ENCODE measurements at regions not wholly inside any gene's neighbourhood (a gene's known extent, or its start where the extent isn't known, plus 50 kb on each side); places are given as distances from the start of the nearest gene placed in this dataset.
A peak's percentile ranks its signal among the peaks of the same experiment; 100 is the strongest.

- Histone ChIP-seq H3K4me1 (ENCODE audit: control insufficient read depth, insufficient read depth, low read depth, low read length) (no peaks in the 10 kb centered on the region), H3K27ac (ENCODE audit: low read length, poor library complexity, severe bottlenecking) (no peak overlapping the region), H3K79me1 (replicated peaks; ENCODE audit: low read length, poor library complexity, severe bottlenecking) (no peaks in the 10 kb centered on the region), H3K36me3 (ENCODE audit: control insufficient read depth in 1 of 2, insufficient read depth in 2 of 2, low read depth in 1 of 2, low read length in 2 of 2) (no peaks in the 10 kb centered on the region), H2BK120ac (ENCODE audit: low read depth, low read length) (no peak overlapping the region), H3K4me3 (ENCODE audit: insufficient read depth in 1 of 2, low read depth in 1 of 2, low read length in 2 of 2) (no peak overlapping the region), H4K91ac (ENCODE audit: low read length) (peak overlapping the region; percentile 35), H3K18ac (ENCODE audit: low read depth in 1 of 2, low read length in 2 of 2) (no peak overlapping the region), H2AK5ac (ENCODE audit: low read length, severe bottlenecking) (no peak overlapping the region), H2BK15ac (ENCODE audit: low read depth, poor library complexity, severe bottlenecking) (no peak overlapping the region), H2BK5ac (ENCODE audit: low read depth, low read length, poor library complexity, severe bottlenecking) (no peak overlapping the region), H2BK12ac (ENCODE audit: low read length in 2 of 2) (no peak overlapping the region), H4K8ac (ENCODE audit: low read length) (no peak overlapping the region), H3K27me3 (ENCODE audit: control insufficient read depth in 1 of 2, insufficient read depth in 1 of 2, low read length in 2 of 2) (no peaks in the 10 kb centered on the region), H3K23ac (ENCODE audit: low read length in 2 of 2) (no peak overlapping the region), H3K4ac (ENCODE audit: low read depth in 1 of 2, low read length in 2 of 2) (no peak overlapping the region), H3K9ac (ENCODE audit: low read length) (no peak overlapping the region), H3K14ac (ENCODE audit: low read length in 2 of 2) (no peak overlapping the region), H3K4me2 (ENCODE audit: low read length, poor library complexity, severe bottlenecking) (no peak overlapping the region), H3K9me3 (ENCODE audit: control insufficient read depth, low read length) (no peaks in the 10 kb centered on the region), H2AFZ (ENCODE audit: low read depth, low read length) (no peak overlapping the region)
- DNase-seq = no peak
- 76% methylated on average over 3 of the region's 4 CpGs for WGBS
Measured at GRCh38 chr5:164076556-164076955, 571.1 kb downstream of the MAT2B start.

- WGBS = 0% methylated on average over 1 of the region's 2 CpGs
- no peak overlapping the region for H2BK5ac ChIP-seq (ENCODE audit: low read depth, low read length, poor library complexity, severe bottlenecking)
- H3K79me1 ChIP-seq (replicated peaks; ENCODE audit: low read length, poor library complexity, severe bottlenecking) = no peaks in the 10 kb centered on the region
- DNase-seq = peak; percentile 1
- H3K4me3 ChIP-seq (ENCODE audit: insufficient read depth in 1 of 2, low read depth in 1 of 2, low read length in 2 of 2) = no peak overlapping the region
- no peaks in the 10 kb centered on the region for H3K4me1 ChIP-seq (ENCODE audit: control insufficient read depth, insufficient read depth, low read depth, low read length)
- no peak overlapping the region for H2BK12ac ChIP-seq (ENCODE audit: low read length in 2 of 2)
- H3K4me2 ChIP-seq (ENCODE audit: low read length, poor library complexity, severe bottlenecking) = no peak overlapping the region
- no peak overlapping the region for H3K23ac ChIP-seq (ENCODE audit: low read length in 2 of 2)
- no peak overlapping the region for H4K8ac ChIP-seq (ENCODE audit: low read length)
- H2AFZ ChIP-seq (ENCODE audit: low read depth, low read length) = no peak overlapping the region
- no peaks in the 10 kb centered on the region for H3K27me3 ChIP-seq (ENCODE audit: control insufficient read depth in 1 of 2, insufficient read depth in 1 of 2, low read length in 2 of 2)
- H3K4ac ChIP-seq (ENCODE audit: low read depth in 1 of 2, low read length in 2 of 2) = no peak overlapping the region
- no peak overlapping the region for H3K14ac ChIP-seq (ENCODE audit: low read length in 2 of 2)
- no peak overlapping the region for H3K18ac ChIP-seq (ENCODE audit: low read depth in 1 of 2, low read length in 2 of 2)
- H3K9me3 ChIP-seq (ENCODE audit: control insufficient read depth, low read length) = no peaks in the 10 kb centered on the region
- H4K91ac ChIP-seq (ENCODE audit: low read length) = no peak overlapping the region
- no peak overlapping the region for H3K27ac ChIP-seq (ENCODE audit: low read length, poor library complexity, severe bottlenecking)
- H2BK15ac ChIP-seq (ENCODE audit: low read depth, poor library complexity, severe bottlenecking) = no peak overlapping the region
- H2AK5ac ChIP-seq (ENCODE audit: low read length, severe bottlenecking) = no peak overlapping the region
- no peak overlapping the region for H3K9ac ChIP-seq (ENCODE audit: low read length)
- H2BK120ac ChIP-seq (ENCODE audit: low read depth, low read length) = no peak overlapping the region
- no peaks in the 10 kb centered on the region for H3K36me3 ChIP-seq (ENCODE audit: control insufficient read depth in 1 of 2, insufficient read depth in 2 of 2, low read depth in 1 of 2, low read length in 2 of 2)
Measured at GRCh38 chr5:164090358-164090757, 584.9 kb downstream of the MAT2B start.

GRCh38 chr5:164091836-164092235 lies 586.4 kb downstream of the MAT2B start:
- Histone ChIP-seq H3K4ac (ENCODE audit: low read depth in 1 of 2, low read length in 2 of 2) (no peak overlapping the region), H3K4me2 (ENCODE audit: low read length, poor library complexity, severe bottlenecking) (no peak overlapping the region), H4K91ac (ENCODE audit: low read length) (no peak overlapping the region), H2BK5ac (ENCODE audit: low read depth, low read length, poor library complexity, severe bottlenecking) (no peak overlapping the region), H2BK15ac (ENCODE audit: low read depth, poor library complexity, severe bottlenecking) (no peak overlapping the region), H2BK12ac (ENCODE audit: low read length in 2 of 2) (no peak overlapping the region), H3K4me1 (ENCODE audit: control insufficient read depth, insufficient read depth, low read depth, low read length) (no peaks in the 10 kb centered on the region), H2AFZ (ENCODE audit: low read depth, low read length) (no peak overlapping the region), H3K4me3 (ENCODE audit: insufficient read depth in 1 of 2, low read depth in 1 of 2, low read length in 2 of 2) (no peak overlapping the region), H3K18ac (ENCODE audit: low read depth in 1 of 2, low read length in 2 of 2) (no peak overlapping the region), H3K36me3 (ENCODE audit: control insufficient read depth in 1 of 2, insufficient read depth in 2 of 2, low read depth in 1 of 2, low read length in 2 of 2) (no peaks in the 10 kb centered on the region), H3K9ac (ENCODE audit: low read length) (no peak overlapping the region), H3K79me1 (replicated peaks; ENCODE audit: low read length, poor library complexity, severe bottlenecking) (no peaks in the 10 kb centered on the region), H2AK5ac (ENCODE audit: low read length, severe bottlenecking) (no peak overlapping the region), H3K14ac (ENCODE audit: low read length in 2 of 2) (no peak overlapping the region), H3K9me3 (ENCODE audit: control insufficient read depth, low read length) (no peaks in the 10 kb centered on the region), H3K27ac (ENCODE audit: low read length, poor library complexity, severe bottlenecking) (no peak overlapping the region), H2BK120ac (ENCODE audit: low read depth, low read length) (no peak overlapping the region), H3K23ac (ENCODE audit: low read length in 2 of 2) (no peak overlapping the region), H4K8ac (ENCODE audit: low read length) (no peak overlapping the region), H3K27me3 (ENCODE audit: control insufficient read depth in 1 of 2, insufficient read depth in 1 of 2, low read length in 2 of 2) (no peaks in the 10 kb centered on the region)
- WGBS = 92% methylated on average over 2 of the region's 2 CpGs
- no peak for DNase-seq

- no peak overlapping the region for H3K27ac ChIP-seq (ENCODE audit: low read length, poor library complexity, severe bottlenecking)
- H3K9me3 ChIP-seq (ENCODE audit: control insufficient read depth, low read length) = no peaks in the 10 kb centered on the region
- H3K14ac ChIP-seq (ENCODE audit: low read length in 2 of 2) = no peak overlapping the region
- no peak for DNase-seq
- H2BK120ac ChIP-seq (ENCODE audit: low read depth, low read length) = no peak overlapping the region
- H2BK5ac ChIP-seq (ENCODE audit: low read depth, low read length, poor library complexity, severe bottlenecking) = no peak overlapping the region
- no peaks in the 10 kb centered on the region for H3K4me1 ChIP-seq (ENCODE audit: control insufficient read depth, insufficient read depth, low read depth, low read length)
- H4K91ac ChIP-seq (ENCODE audit: low read length) = no peak overlapping the region
- no peak overlapping the region for H3K4ac ChIP-seq (ENCODE audit: low read depth in 1 of 2, low read length in 2 of 2)
- H2AK5ac ChIP-seq (ENCODE audit: low read length, severe bottlenecking) = no peak overlapping the region
- H3K4me3 ChIP-seq (ENCODE audit: insufficient read depth in 1 of 2, low read depth in 1 of 2, low read length in 2 of 2) = no peak overlapping the region
- no peaks in the 10 kb centered on the region for H3K27me3 ChIP-seq (ENCODE audit: control insufficient read depth in 1 of 2, insufficient read depth in 1 of 2, low read length in 2 of 2)
- 74% methylated on average over 3 of the region's 3 CpGs for WGBS
- H2BK12ac ChIP-seq (ENCODE audit: low read length in 2 of 2) = no peak overlapping the region
- no peak overlapping the region for H2AFZ ChIP-seq (ENCODE audit: low read depth, low read length)
- H4K8ac ChIP-seq (ENCODE audit: low read length) = no peak overlapping the region
- no peaks in the 10 kb centered on the region for H3K79me1 ChIP-seq (replicated peaks; ENCODE audit: low read length, poor library complexity, severe bottlenecking)
- H3K9ac ChIP-seq (ENCODE audit: low read length) = no peak overlapping the region
- H3K36me3 ChIP-seq (ENCODE audit: control insufficient read depth in 1 of 2, insufficient read depth in 2 of 2, low read depth in 1 of 2, low read length in 2 of 2) = no peaks in the 10 kb centered on the region
- no peak overlapping the region for H3K23ac ChIP-seq (ENCODE audit: low read length in 2 of 2)
- no peak overlapping the region for H3K18ac ChIP-seq (ENCODE audit: low read depth in 1 of 2, low read length in 2 of 2)
- no peak overlapping the region for H2BK15ac ChIP-seq (ENCODE audit: low read depth, poor library complexity, severe bottlenecking)
- H3K4me2 ChIP-seq (ENCODE audit: low read length, poor library complexity, severe bottlenecking) = no peak overlapping the region
Measured at GRCh38 chr5:164094291-164094690, 588.9 kb downstream of the MAT2B start.
